Mammary epithelial cell (primary cell): ENCODE measurements at regions not wholly inside any gene's neighbourhood (a gene's known extent, or its start where the extent isn't known, plus 50 kb on each side); places are given as distances from the start of the nearest gene placed in this dataset.

Experiments used
- CTCF ChIP-seq, 2 donors: IDR thresholded peaks in 1 of 2; conservative IDR thresholded peaks in 1 of 2; 2 replicates each; pipeline ENCODE4 v1.5.1; 2011 to 2012; ENCODE audit warnings: inconsistent platforms in 2 of 2, low read length in 2 of 2, mild to moderate bottlenecking in 2 of 2, control low read depth in 1 of 2, low read depth in 1 of 2; ENCODE audit not compliant: insufficient read depth in 1 of 2; ENCODE audit errors: extremely low read depth in 1 of 2
- EZH2 ChIP-seq: IDR thresholded peaks from 2 replicates; pipeline ENCODE4 v1.6.1; 2012; ENCODE audit warnings: low read length, inconsistent platforms, borderline replicate concordance

- no peak for TF ChIP-seq CTCF (conservative IDR thresholded peaks at IDR 0.05 in 1 of 2, IDR thresholded peaks at IDR 0.05 in 1 of 2; ENCODE audit: extremely low read depth in 1 of 2, insufficient read depth in 1 of 2, low read depth in 1 of 2, low read length in 2 of 2)
- TF ChIP-seq EZH2 = no peak
Observed at GRCh38 chr12:116365114-116365513, 87.6 kb upstream of the MED13L start.
